ENCODE measurements at regions not wholly inside any gene's neighbourhood (a gene's known extent, or its start where the extent isn't known, plus 50 kb on each side); places are given as distances from the start of the nearest gene placed in this dataset.
A peak's percentile ranks its signal among the peaks of the same experiment; 100 is the strongest.
"Not testable (repeated sequence)": the region's sequence is repeated elsewhere in the genome, so short reads cannot be mapped to it uniquely, and the experiment has no call there.

DNA sequence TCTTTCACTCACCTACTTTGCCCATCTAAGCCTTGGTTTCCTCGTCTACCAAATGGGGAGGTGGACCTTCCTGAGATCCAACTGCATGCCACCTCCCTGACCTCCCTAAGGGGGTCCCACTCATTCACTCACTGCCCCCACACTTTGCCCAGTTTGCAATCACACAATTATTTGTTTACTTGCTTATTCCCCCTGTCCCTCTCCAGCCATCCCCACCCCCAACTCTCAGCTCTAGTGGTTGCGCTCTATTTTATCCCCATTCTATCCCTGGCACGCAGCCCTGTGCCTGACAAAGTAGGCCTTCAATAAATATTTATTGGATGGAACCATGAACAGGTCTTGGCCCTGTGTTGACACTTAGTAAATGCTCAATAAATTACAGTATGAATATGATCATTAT, 130.8 kb upstream of the LARP1 start:
- no peak for DNase-seq (ENCODE audit: low read depth in 2 of 2)

DNA sequence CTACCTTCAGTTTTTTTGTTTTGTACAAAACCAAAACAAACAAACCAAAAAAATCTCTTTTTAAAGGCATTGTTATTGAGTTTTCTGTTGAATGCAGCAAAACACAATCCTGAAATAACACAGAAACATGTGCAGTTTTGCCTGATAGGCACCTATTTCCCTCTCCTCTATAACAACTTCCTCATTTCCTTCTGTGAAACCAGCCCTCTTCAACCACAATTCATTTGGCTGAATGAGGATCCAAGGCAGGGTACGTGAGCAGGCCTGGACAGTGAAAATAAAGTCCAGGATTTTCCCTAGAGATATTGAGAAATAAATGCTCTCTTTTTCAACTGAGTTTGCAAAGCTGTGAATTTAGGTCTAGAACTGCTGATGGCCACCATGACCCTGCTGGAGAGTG, 134.8 kb upstream of the LARP1 start:
- DNase-seq (ENCODE audit: low read depth in 2 of 2): no peak

DNA sequence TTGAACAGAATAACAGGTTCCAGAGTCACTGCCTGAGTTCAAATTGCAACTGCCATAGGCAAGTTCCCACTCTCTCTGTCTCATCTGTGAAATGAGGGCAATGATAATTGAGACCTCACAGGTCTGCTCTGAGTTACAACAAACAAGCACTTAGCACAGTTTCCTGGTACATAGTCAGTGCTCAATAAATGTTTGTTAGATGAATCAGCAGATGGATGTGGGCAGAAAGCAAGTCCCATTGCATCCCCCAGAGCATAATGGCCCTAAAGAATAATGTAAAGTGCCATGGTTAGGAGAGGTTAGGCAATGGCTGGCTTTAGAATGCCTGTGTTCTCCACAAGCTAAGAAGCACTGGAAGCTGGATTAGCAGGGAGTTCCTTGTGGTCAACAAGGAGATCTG, 136.5 kb upstream of the LARP1 start:
- DNase-seq (ENCODE audit: low read depth in 2 of 2): no peak

DNA sequence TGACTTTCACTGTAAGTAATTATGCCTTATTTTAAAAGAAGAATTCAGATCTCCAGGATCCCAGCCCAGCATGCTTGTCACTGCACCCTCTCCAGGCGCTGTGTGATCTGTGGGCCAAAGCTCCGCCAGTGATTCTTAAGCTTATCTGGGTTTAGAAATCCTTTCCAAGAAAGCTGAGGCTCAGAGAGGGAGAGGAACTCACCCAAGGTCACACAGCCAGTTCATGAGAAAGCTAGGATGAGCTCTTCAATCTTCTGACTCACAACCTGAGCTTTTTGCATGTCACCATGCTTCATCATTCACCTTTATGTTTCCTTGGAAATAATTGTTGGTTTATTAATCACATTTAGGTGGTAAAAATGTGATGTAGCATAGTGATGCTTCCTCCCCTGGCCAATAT, 136.6 kb upstream of the HAND1 start:
- no peak for DNase-seq (ENCODE audit: low read depth in 2 of 2)

DNA sequence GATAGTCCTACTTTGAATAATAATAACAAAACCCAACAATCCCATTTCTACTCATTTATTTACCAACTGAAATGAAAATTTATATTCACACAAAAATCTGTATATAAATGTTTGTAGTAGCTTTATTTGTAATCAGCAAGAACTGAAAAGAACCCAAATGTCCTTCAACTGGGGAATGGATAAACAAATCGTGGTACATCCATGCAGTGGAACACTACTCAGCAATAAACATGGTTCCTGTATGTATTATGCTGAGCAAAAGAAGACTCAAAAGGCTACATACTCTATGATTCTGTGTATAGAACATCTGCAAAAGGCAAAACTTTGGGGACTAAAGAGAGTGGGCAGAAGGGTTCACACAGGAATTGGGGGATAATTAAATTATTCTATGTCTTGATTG, 136.1 kb upstream of the HAND1 start:
- DNase-seq (ENCODE audit: low read depth in 2 of 2): no peak

DNA sequence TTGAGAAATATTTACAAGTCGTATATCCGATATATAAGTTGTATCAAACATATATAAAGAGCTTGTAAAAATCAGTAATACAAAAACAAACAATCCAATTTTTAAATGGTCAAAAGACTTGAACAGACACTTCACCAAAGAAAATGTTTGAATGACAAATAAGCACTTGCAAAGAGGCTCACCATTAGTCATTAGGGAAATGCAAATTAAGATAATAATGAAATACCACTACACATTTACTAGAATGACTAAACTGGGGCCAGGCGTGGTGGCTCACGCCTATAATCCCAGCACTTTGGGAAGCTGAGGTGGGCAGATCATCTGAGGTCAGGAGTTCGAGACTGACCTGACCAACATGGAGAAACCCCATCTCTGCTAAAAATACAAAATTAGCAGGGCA, 134.6 kb upstream of the HAND1 start:
- no peak for DNase-seq (ENCODE audit: low read depth in 2 of 2)

DNA sequence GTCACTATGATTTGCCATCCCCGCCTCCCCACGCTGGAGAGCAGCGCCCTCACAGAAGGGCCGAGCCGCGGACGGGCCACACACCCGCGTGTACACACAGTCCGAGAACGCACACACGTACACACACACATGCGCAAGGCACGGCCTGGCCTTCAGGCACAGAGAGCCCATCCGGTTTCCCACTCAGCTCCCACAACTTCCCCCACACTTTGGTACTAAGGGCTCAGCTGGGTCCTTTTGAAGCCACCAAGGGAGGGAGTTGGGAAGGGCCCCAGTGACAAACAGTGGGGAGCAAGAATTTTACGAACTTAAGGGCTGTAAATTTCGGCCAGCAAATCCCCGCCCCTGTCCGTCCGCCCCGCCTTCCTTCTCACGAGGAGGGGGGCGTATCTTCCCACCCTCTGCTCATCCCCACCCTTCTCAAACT, 133.3 kb upstream of the HAND1 start:
- DNase-seq (ENCODE audit: low read depth in 2 of 2): no peak

DNA sequence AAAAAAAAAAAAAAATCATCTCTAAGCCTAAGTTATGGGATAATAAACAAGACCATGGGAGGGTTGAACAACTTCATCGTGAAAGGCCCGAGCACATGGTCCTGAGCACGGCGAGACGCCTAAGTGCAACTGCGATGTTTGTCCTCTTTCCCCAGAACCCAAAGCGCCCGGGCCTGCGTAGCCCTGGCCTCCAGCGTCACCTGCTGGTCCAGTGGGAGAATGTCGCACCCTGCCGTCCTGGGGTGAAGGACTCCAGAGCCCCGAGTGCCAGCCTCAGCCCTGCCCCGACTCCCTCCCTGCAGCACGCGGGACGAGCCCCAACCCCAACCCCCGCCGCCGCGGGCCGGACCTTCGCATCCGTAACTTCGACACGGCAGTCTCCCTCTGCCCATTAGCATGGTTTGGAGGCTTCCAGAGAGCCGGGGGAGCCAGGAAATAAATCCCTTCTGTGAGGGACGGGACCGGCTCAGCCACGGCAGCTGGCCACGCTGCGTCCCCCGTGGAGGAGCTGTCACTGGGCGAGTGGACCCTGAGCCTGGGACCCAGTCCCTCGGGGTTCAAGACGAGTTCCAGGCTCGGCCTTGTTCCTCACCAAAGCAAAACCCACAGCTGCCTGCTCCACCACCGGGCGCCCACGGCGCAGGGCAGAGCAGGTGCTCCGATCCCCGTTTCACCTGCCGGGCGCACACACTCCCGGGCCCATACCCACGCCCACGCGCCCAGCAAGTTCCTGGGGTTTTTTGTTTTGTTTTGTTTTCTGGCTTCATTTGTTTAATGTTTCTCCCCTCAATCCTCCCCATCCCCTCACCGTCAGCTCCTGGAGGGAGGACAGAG, 132.5 kb upstream of the HAND1 start:
- peak in 1 of 2 donors; percentile 5 for DNase-seq (ENCODE audit: low read depth in 2 of 2)

DNA sequence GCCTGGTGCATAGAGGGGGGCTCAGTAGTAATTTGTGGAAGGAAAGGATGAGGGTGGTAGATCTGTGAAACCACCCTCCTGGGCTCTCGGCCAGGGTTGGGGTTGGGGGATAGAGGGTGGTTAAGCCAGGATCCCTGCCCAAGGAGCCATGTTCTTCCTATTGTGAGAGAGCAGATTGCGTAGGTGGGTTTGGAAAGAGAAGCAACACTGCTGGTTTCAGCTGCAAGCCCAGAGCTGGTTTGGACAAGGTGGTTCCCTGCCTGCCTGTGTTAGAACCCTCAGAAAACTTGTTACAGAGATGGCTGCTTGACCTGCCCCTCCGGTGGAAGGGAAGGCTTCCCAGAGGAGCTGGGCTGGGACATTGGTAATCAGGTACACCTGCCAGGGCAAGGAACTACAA, 131.2 kb upstream of the HAND1 start:
- no peak for DNase-seq (ENCODE audit: low read depth in 2 of 2)

DNA sequence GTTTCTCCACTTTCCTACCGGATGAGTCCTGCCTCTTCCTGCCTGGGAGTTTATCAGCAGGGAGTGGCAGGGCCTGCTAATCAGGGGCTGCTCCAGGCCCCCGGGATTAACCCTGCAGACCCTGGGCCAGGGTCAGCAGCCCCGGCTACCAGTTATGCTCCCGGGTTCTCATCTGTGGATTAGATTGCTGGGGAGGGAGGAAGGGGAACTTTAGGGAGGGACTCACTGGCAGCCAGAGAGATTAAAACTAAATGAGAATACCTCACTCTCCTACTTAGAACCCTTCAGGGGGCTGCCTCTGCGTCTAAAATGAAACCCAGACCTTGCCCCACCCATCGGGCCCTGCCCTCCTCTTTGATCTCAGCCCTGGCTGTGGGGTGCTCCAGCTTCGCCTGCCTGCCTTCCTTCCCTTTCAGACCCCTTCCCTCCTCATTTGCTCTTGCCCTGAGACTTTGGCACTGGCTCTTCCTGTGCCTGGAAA, 130.5 kb upstream of the HAND1 start:
- no peak for DNase-seq (ENCODE audit: low read depth in 2 of 2)

DNA sequence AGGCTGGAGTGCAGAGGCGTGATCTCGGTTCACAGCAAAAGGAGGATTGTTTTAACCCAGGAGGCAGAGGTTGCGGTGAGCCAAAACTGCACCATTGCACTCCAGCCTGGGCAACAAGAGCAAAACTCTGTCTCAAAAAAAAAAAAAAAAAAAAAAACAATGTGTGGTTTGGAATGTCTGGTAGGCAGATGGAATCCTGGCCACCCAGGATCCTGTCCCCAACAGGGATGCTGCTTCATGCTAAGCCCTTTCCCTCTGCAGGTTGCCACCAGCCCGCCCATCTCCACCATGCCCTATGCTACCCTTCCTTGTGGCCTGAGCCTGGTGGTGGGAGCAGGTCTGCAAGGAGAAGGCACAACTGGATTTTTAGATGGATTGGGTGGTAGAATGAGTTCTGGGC, 129.7 kb upstream of the HAND1 start:
- DNase-seq (ENCODE audit: low read depth in 2 of 2): no peak

DNA sequence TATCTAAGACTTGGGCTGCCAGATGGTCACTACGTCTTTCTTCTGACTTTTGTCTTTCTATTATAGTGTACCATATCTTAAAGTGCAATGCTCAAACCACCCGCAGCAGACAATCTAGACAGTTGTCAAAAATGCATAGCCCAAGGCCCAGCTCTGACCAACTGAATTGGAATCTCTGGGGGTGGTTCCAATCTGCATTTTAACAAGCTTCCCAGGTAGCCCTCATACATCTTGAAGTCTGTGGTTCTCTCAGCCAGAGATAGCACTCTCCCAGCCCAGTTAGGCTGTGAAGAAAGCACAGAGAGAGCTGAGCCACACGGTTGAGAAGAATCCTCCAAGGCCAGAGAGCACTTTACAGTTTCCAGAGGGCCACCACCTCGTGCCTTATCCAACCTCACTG, 128.2 kb upstream of the HAND1 start:
- no peak for DNase-seq (ENCODE audit: low read depth in 2 of 2)

DNA sequence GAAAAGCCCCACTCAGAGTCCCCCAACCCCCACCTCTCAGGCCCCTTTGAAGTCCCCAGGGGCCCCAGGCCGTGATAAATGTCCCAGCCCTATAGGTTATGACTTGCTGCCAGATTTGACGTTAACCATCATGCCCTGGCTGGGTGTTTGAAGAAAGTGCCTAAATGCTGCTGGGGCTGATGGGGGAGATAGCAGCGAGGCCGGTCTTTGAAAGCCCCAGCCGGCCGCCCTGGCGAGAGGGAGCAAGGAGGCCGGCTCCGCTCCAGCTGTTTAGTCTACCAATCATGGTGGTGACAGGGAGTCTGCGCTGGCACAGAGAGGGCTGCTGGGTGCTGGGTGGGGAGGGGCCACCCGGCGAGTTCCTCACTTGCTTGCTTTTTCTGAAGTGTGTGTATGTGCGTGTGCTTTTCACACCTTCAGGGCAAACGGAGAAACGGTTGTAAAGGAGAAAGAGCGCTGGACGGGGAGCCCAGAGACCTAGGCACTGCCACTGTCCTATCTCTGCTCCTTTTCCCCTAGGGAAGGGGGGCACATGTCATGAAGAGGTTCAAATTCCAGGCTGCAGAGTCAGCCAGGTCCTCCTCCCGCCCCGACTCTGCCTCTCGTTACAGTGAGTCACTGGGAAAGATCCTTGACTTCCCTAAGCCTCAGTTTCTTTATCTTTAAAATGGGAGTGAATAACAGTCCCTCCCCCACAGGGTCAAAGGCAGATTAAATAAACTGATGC, 126.1 kb upstream of the HAND1 start:
- no peak for DNase-seq (ENCODE audit: low read depth in 2 of 2)

DNA sequence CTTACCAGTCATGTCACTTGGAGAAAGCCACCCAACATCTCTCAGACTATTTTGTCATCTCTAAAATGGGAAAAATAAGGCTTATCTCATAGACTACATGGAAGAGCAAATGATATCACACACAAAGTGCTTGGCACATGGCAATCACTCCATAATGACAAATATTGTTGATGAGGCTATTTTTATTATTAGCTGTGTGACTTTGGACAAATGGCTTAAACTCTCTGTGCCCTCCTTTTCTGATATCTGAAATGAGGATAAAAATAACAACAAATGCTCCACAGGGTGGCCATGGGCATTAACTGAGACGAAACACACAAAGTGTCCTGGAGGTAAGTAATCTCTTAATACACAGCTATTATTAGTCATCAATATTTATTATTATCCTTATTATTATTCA, 125.5 kb upstream of the HAND1 start:
- DNase-seq (ENCODE audit: low read depth in 2 of 2): no peak

DNA sequence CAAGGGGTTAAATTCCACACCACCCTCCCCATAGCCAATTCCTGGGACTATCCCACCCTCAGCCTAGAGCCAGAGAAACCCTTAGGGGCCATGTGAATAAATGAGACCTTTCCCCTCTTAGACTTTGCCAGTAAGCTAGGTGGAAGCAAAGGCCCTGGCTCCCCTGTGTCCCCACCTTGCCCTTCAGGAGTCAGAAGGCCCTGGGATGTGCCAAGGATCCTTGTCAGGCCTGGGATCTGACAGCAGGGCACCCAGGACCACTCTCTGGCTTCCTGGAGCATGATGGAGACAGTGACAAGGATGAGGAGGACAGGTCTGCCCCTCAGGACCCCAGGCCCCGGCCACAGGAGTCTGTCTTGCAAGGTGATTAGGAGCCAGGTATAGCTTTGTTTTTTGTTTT, 125.0 kb upstream of the HAND1 start:
- DNase-seq (ENCODE audit: low read depth in 2 of 2): no peak

DNA sequence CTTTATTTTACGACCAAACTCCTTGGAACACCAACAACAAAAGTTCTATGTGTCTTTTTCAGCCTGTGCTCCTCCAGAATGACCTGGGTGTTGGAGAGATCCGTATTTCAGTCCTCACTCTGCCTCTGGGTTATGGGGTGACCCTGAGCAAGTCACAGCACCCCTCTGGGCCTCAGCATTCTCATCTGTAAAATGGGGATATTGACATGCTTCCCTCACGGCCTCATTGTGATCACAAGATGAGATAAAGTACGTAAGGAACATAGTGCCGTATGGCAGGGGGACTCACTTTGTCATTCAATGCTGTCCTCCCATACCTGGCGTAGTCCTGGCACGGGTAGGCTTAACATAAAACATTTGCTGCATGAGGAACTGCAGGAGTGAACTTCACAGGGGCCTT, 123.0 kb upstream of the HAND1 start:
- DNase-seq (ENCODE audit: low read depth in 2 of 2): no peak

DNA sequence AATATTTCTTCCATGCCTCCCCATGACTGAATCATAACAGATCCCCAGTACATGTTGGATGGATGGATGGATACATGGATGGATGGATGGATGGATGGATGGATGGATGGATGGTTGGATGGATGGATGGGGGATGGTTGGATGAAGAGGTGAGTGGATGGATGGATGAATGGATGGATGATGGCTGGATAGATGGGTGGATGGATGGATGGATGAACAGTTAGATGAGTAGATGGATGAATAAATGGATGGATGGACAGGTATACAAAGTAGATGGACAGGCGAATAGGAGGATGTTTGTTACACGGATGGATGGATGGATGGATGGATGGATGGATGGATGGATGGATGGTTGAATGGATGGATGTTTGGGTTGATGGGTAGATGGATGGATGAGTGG, 120.0 kb upstream of the HAND1 start:
- no peak for DNase-seq (ENCODE audit: low read depth in 2 of 2)

DNA sequence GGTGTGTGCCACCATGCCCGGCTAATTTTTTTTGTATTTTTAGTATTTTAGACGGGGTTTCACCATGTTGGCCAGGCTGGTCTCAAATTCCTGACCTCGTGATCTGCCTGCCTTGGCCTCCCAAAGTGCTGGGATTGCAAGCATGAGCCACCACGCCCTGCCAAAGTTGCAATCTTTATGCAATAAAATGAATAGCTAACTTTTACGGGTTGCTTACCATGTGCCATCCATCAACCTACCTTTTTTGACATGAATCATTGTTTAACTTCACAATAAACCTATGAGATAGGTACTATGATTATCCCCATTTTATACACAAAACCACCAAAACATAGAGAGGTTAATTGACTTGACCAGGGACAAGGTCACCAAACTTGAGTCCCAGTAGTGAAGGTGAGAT, 118.8 kb upstream of the HAND1 start:
- not testable (repeated sequence) for DNase-seq (ENCODE audit: low read depth in 2 of 2)

DNA sequence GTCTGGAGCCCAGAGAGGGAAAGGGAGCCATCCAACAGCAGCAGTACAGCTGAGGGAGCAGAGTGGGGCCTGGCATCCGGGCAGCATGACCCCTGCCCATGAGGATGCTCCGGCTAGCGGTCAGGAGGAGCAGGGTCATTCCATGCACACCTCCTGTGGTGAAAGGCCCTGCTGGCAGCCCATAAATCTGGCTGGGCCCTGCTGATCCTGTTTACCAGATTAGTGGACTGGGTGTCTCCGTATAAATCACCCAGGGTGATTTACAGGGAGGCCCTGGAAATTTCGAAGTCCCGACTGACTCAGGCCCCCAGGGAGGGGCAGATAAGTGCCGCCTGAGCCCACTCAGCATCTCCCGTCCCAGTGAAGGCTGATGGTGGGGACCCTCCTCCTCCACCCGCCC, 117.6 kb upstream of the HAND1 start:
- no peak for DNase-seq (ENCODE audit: low read depth in 2 of 2)

DNA sequence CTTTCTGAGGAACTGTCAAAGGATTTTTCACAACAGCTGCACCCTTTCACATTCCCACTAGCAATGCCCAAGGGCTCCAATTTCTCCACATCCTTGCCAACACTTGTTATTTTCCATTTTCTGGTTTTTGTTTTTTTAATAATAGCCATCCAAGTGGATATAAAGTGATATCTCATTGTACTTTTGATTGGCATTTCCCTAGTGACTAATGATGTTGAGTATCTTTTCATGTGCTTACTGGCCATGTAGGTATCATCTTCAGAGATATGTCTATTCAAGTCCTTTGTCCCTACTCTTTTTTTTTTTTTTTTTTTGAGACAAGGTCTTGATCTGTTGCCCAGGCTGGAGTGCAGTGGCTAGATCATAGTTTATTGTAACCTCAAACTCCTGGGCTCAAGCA, 115.8 kb upstream of the HAND1 start:
- DNase-seq (ENCODE audit: low read depth in 2 of 2): no peak

DNA sequence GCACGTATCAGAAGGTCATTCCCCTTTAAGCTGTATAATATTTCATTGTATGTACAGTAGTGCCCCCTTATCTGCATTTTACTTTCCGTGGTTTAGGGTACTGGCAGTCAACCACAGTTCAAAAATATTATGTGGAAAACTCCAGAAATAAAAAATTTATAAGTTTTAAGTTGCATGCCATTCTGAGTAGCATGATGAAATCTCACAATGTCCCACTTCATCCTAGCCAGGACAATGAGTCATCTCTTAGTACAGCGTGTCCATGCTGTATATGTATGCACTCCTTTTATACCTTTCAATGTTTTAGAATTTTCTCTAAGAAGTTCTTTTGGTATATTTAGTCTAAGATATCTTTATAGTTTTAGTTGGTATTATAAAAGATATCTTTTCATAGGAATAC, 115.0 kb upstream of the HAND1 start:
- DNase-seq (ENCODE audit: low read depth in 2 of 2): no peak

DNA sequence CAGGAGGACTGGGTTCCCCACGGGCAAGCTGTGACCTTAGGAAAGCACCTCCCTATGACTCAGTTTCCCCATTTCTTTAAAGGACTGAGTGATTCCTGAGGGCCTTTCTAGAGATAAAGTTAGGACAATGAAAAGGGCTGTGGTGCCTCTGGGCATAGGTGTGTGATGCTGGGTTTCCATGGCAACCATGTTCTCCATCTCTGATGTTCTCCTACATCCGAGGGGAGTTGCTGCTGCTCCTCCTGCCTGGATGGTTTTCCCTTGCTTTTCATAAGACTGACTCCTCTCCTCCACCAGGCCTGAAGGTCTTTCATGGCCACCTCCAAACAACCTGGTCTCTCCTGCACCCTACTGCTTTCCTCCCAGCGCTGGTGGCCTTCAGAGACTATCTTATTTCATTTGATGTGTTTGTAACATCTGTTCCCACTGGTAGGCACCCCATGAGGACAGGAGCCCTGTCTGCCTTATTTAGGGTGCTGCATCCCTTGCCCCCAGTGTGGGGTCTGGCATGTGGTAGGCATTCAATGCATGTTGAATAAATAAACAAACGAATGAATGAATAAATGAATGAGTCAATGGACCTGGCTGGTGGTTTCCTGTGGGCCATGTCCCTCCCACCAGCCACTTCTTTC, 112.2 kb upstream of the HAND1 start:
- no peak for DNase-seq (ENCODE audit: low read depth in 2 of 2)

DNA sequence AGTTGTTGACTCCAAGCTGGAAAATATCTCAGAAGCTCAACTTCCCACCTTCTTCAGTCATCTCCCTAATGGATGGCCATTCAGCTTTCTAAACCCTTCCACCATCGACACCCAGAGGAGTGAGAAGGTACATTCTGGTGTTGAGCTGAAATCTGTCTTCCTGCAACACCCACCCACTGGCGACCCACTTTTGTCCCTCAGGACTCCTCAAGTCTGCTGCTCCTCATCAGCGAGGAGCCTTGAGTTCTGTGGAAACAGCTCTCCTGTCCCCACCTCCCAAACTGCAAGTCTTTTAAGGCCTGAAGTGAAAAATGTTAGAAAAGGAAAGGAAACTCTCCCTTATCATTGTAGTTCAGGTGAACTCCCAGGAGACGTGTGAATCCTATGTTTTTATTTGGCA, 111.5 kb upstream of the HAND1 start:
- no peak for DNase-seq (ENCODE audit: low read depth in 2 of 2)

All from stimulated activated CD8-positive, alpha-beta memory T cell treated with anti-CD3 and anti-CD28 coated beads, Interleukin-7, amount 100 ng/mL, for 1 hour (primary cell).